NCI-H1930 (cell line): ENCODE measurements at regions not wholly inside any gene's neighbourhood (a gene's known extent, or its start where the extent isn't known, plus 50 kb on each side); places are given as distances from the start of the nearest gene placed in this dataset.

Experiments
- DNase-seq, 2 experiments: peaks; one replicate each; lab custom pipeline; 2025; lab: John Stamatoyannopoulos, UW

DNA sequence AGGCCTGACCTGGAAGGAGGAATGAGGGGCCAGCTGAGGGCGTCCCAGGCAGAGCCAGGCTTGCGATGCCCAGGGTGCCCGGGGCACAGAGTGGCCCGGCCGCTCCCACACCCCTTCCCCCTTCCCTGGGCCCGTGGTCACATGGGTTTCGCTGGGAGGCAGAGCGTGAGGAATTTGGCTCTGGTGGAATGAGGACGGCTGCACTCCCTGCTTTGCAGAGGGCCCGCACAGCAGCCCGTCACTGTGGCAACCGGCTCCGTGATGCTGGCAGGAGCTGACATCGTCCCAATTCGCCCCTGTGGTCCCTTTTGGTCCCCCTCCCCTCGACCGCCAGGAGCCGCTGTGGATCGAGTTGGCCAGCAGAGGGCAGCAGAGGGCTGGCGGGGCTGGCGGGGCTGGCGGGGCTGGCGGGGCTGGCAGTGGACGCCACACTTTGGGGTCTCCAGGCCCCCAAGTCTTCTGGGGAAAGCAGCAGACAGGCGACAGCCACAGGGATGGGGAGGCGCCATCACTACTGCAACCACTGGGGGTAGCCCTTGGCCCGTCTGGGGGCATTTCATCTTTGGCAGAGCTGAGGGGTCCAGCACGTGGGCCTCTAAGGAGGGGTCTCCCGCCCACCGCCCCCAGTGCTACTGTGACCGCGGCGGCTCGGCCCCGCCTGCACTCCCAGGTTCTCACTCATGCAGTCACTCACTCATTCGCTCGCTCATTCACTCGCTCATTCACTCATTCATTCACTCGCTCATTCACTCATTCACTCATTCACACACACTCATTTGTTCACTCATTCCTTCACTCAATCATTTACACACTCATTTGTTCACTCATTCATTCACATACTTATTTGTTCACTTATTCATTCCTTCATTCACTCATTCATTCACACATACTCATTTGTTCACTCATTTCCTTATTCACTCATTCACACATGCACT lies 49.7 kb upstream of the BHLHE23 start:
- DNase-seq = peak; percentile 57 to 76
